ENCODE measurements at regions not wholly inside any gene's neighbourhood (a gene's known extent, or its start where the extent isn't known, plus 50 kb on each side); places are given as distances from the start of the nearest gene placed in this dataset.

DNA sequence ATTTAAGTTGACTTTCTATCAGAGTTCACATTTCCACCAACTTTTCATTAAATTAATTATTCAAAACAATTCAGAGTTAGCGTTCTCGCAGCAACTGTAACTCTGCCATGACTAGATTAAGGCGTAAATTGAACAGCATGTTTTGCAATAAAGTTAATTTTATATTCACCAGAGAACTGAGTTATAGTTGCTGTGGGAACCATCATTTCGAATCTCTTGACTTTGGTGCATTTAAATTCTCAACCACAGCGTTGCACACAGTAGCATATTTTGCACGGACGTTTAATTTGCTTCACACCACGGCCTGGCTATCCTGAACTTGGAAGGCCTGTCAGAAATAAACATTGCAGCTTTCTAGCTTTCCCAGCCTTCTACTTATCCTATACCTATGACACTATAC lies 144.3 kb upstream of the WWC1 start:
- ATAC-seq (ENCODE audit: low read depth in 2 of 2) (no peak), DNase-seq (no peak)
- Histone ChIP-seq H3K9me3 (ENCODE audit: control insufficient read depth in 2 of 2, low read length in 2 of 2) (no peaks in the 10 kb centered on the region), H3K4me1 (ENCODE audit: control insufficient read depth, insufficient read depth, low read length, poor library complexity, severe bottlenecking) (no peaks in the 10 kb centered on the region), H3K36me3 (ENCODE audit: control insufficient read depth, insufficient read depth, low read length) (no peaks in the 10 kb centered on the region), H3K27me3 (ENCODE audit: control insufficient read depth, insufficient read depth, low read length) (no peaks in the 10 kb centered on the region), H3K4me3 (ENCODE audit: low read depth, low read length) (no peak overlapping the region), H3K27ac (ENCODE audit: insufficient read depth, low read length, poor library complexity, severe bottlenecking) (no peak overlapping the region)
- no peaks in the 10 kb centered on the region for H3K27me3 Mint-ChIP-seq
- no peak overlapping the region for H3K4me3 Mint-ChIP-seq
- no peaks in the 10 kb centered on the region for H3K36me3 Mint-ChIP-seq
- no peak overlapping the region for H3K27ac Mint-ChIP-seq
- H3K9me3 Mint-ChIP-seq, result peaks cover 0 to 2% (median 0%) of the 10 kb centered on the region in 7 donors
- H3K4me1 Mint-ChIP-seq, result no peaks in the 10 kb centered on the region

DNA sequence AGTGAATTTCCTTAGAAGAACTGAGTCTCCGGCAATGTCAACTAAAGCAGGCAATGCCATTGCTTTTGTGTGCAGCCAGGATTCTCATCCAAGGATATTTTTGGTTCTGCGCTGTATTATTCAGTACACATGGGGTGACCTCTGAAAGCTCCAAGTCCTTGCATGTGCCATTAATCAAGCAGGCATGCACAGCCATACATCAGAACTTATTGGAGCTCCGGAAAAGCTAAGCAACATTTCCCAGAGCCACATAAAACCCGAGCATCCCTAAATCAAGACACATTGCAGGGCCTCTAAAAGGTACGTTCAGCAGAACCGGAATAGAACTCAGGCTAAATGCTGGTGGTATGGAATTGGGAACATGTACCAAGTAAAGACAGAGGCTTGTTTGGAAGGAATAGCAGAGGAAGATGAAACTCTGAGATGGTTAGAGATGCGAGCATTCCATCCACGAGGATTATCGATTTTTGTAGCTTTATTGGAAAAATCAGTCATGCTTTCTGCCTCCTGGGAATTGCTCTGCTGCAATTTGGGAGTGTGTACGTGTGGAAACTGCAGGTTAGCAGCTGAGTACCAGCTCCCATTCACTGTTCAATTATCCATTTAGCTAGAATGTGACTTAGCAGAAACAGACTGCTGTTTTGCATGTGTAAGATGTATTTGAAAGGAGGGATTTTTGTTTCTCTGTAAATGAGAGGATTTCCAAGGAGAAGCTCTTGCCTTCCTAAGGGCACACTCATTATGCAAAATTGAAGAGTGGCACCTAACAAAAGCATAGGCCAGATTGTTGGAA lies 143.7 kb upstream of the WWC1 start:
- no peaks in the 10 kb centered on the region for H3K4me1 Mint-ChIP-seq
- H3K4me1 ChIP-seq (ENCODE audit: control insufficient read depth, insufficient read depth, low read length, poor library complexity, severe bottlenecking), result no peaks in the 10 kb centered on the region
- H3K9me3 ChIP-seq (ENCODE audit: control insufficient read depth in 2 of 2, low read length in 2 of 2), result no peaks in the 10 kb centered on the region
- no peak for DNase-seq
- H3K27me3 Mint-ChIP-seq, result no peaks in the 10 kb centered on the region
- no peaks in the 10 kb centered on the region for H3K36me3 ChIP-seq (ENCODE audit: control insufficient read depth, insufficient read depth, low read length)
- no peaks in the 10 kb centered on the region for H3K27me3 ChIP-seq (ENCODE audit: control insufficient read depth, insufficient read depth, low read length)
- no peak overlapping the region for H3K4me3 Mint-ChIP-seq
- peaks cover 0 to 2% (median 0%) of the 10 kb centered on the region in 7 donors for H3K9me3 Mint-ChIP-seq
- H3K27ac ChIP-seq (ENCODE audit: insufficient read depth, low read length, poor library complexity, severe bottlenecking), result no peak overlapping the region
- no peak overlapping the region for H3K27ac Mint-ChIP-seq
- ATAC-seq (ENCODE audit: low read depth in 2 of 2), result no peak
- no peaks in the 10 kb centered on the region for H3K36me3 Mint-ChIP-seq
- H3K4me3 ChIP-seq (ENCODE audit: low read depth, low read length), result no peak overlapping the region

GRCh38 chr5:168151041-168151440 lies 140.4 kb upstream of the WWC1 start:
- no peak for DNase-seq
- Mint-ChIP-seq H3K27ac (no peak overlapping the region), H3K4me3 (no peak overlapping the region), H3K4me1 (no peaks in the 10 kb centered on the region), H3K36me3 (no peaks in the 10 kb centered on the region), H3K9me3 (peaks cover 0 to 5% (median 0%) of the 10 kb centered on the region in 7 donors), H3K27me3 (no peaks in the 10 kb centered on the region)
- Histone ChIP-seq H3K4me1 (ENCODE audit: control insufficient read depth, insufficient read depth, low read length, poor library complexity, severe bottlenecking) (no peaks in the 10 kb centered on the region), H3K9me3 (ENCODE audit: control insufficient read depth in 2 of 2, low read length in 2 of 2) (no peaks in the 10 kb centered on the region), H3K36me3 (ENCODE audit: control insufficient read depth, insufficient read depth, low read length) (no peaks in the 10 kb centered on the region), H3K27me3 (ENCODE audit: control insufficient read depth, insufficient read depth, low read length) (no peaks in the 10 kb centered on the region), H3K4me3 (ENCODE audit: low read depth, low read length) (no peak overlapping the region), H3K27ac (ENCODE audit: insufficient read depth, low read length, poor library complexity, severe bottlenecking) (no peak overlapping the region)
- ATAC-seq (ENCODE audit: low read depth in 2 of 2), result no peak

DNA sequence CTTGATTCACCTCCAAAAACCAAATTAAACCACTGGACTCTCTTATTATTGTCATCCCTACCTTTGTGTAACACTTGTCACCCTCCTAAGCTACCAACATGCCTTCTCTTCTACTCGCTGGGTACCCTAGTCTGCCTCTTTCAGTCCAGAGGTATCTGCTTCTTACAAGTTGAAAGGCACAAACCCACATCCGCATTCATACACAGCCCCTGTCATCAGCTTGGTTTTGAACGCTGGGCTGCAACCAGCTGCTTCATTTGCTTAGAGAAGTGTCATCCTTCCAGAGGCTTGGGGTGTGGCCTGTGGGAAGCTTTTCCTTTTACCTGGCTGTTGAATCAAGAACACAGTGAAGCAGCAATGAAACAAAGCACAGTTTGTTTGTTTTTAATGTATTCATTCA lies 138.8 kb upstream of the WWC1 start:
- H3K9me3 ChIP-seq (ENCODE audit: control insufficient read depth in 2 of 2, low read length in 2 of 2), result no peaks in the 10 kb centered on the region
- H3K4me1 Mint-ChIP-seq, result no peaks in the 10 kb centered on the region
- no peaks in the 10 kb centered on the region for H3K36me3 ChIP-seq (ENCODE audit: control insufficient read depth, insufficient read depth, low read length)
- DNase-seq (peak in 1 of 3 donors; percentile 9), ATAC-seq (ENCODE audit: low read depth in 2 of 2) (no peak)
- no peak overlapping the region for H3K4me3 ChIP-seq (ENCODE audit: low read depth, low read length)
- no peaks in the 10 kb centered on the region for H3K27me3 Mint-ChIP-seq
- H3K4me3 Mint-ChIP-seq, result no peak overlapping the region
- no peaks in the 10 kb centered on the region for H3K4me1 ChIP-seq (ENCODE audit: control insufficient read depth, insufficient read depth, low read length, poor library complexity, severe bottlenecking)
- H3K9me3 Mint-ChIP-seq, result peaks cover 0 to 7% (median 0%) of the 10 kb centered on the region in 7 donors
- no peaks in the 10 kb centered on the region for H3K27me3 ChIP-seq (ENCODE audit: control insufficient read depth, insufficient read depth, low read length)
- H3K27ac ChIP-seq (ENCODE audit: insufficient read depth, low read length, poor library complexity, severe bottlenecking), result no peak overlapping the region
- no peak overlapping the region for H3K27ac Mint-ChIP-seq
- H3K36me3 Mint-ChIP-seq, result no peaks in the 10 kb centered on the region

GRCh38 chr5:168153263-168153875 lies 138.1 kb upstream of the WWC1 start:
- Histone ChIP-seq H3K9me3 (ENCODE audit: control insufficient read depth in 2 of 2, low read length in 2 of 2) (no peaks in the 10 kb centered on the region), H3K4me3 (ENCODE audit: low read depth, low read length) (no peak overlapping the region), H3K36me3 (ENCODE audit: control insufficient read depth, insufficient read depth, low read length) (no peaks in the 10 kb centered on the region), H3K4me1 (ENCODE audit: control insufficient read depth, insufficient read depth, low read length, poor library complexity, severe bottlenecking) (no peaks in the 10 kb centered on the region), H3K27me3 (ENCODE audit: control insufficient read depth, insufficient read depth, low read length) (no peaks in the 10 kb centered on the region), H3K27ac (ENCODE audit: insufficient read depth, low read length, poor library complexity, severe bottlenecking) (no peak overlapping the region)
- no peaks in the 10 kb centered on the region for H3K36me3 Mint-ChIP-seq
- H3K27ac Mint-ChIP-seq, result peak overlapping the region in 1 of 3 donors; percentile 50
- ATAC-seq (ENCODE audit: low read depth in 2 of 2) (no peak), DNase-seq (no peak)
- H3K9me3 Mint-ChIP-seq, result peaks cover 0 to 7% (median 0%) of the 10 kb centered on the region in 7 donors
- no peak overlapping the region for H3K4me3 Mint-ChIP-seq
- no peaks in the 10 kb centered on the region for H3K27me3 Mint-ChIP-seq
- no peaks in the 10 kb centered on the region for H3K4me1 Mint-ChIP-seq

DNA sequence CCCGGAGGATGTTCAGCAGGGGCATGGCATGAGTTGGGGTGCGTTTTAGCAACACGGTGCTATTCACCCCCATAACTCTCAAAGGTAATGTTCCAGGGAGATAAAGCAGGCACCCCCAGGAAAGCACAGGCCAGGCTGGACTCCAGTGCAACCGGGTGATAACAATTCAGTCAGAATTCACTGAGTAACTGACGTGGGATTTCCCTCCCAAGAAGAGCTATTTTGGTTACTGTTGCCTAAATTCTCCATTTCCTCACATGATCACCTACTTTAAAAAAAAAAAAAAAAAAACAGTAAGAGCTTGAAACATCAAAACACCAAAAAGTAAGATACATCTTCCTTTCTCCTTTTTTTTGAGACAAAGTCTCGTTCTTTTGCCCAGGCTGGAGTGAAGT lies 137.6 kb upstream of the WWC1 start:
- H3K27ac Mint-ChIP-seq, result no peak overlapping the region
- Histone ChIP-seq H3K27me3 (ENCODE audit: control insufficient read depth, insufficient read depth, low read length) (no peaks in the 10 kb centered on the region), H3K36me3 (ENCODE audit: control insufficient read depth, insufficient read depth, low read length) (no peaks in the 10 kb centered on the region), H3K27ac (ENCODE audit: insufficient read depth, low read length, poor library complexity, severe bottlenecking) (no peak overlapping the region), H3K4me3 (ENCODE audit: low read depth, low read length) (no peak overlapping the region), H3K4me1 (ENCODE audit: control insufficient read depth, insufficient read depth, low read length, poor library complexity, severe bottlenecking) (no peaks in the 10 kb centered on the region), H3K9me3 (ENCODE audit: control insufficient read depth in 2 of 2, low read length in 2 of 2) (no peaks in the 10 kb centered on the region)
- peaks cover 0 to 7% (median 0%) of the 10 kb centered on the region in 7 donors for H3K9me3 Mint-ChIP-seq
- H3K4me3 Mint-ChIP-seq, result no peak overlapping the region
- H3K36me3 Mint-ChIP-seq, result no peaks in the 10 kb centered on the region
- H3K27me3 Mint-ChIP-seq, result no peaks in the 10 kb centered on the region
- H3K4me1 Mint-ChIP-seq, result no peaks in the 10 kb centered on the region
- DNase-seq (no peak), ATAC-seq (ENCODE audit: low read depth in 2 of 2) (no peak)

DNA sequence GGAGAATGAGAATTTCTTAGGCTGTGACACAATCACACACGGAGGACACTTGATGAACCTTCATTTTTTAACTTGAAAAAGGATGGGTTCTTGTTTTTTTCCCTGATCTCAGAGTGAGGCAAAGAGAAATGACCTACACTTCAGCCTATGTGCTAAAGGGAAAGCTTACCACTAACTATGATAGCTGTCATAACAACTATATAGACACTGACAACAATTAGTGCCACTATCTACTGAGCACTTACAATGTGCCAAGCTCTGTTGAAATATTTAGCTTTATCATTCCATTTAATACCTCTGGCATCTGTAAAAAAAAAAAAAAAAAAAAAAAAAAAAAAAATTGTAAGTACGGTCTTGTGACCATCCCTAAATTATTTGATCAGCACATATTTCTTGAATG lies 135.9 kb upstream of the WWC1 start:
- H3K36me3 Mint-ChIP-seq, result no peaks in the 10 kb centered on the region
- H3K27ac ChIP-seq (ENCODE audit: insufficient read depth, low read length, poor library complexity, severe bottlenecking), result no peak overlapping the region
- no peaks in the 10 kb centered on the region for H3K27me3 ChIP-seq (ENCODE audit: control insufficient read depth, insufficient read depth, low read length)
- ATAC-seq (ENCODE audit: low read depth in 2 of 2), result no peak
- H3K27ac Mint-ChIP-seq, result no peak overlapping the region
- no peaks in the 10 kb centered on the region for H3K27me3 Mint-ChIP-seq
- DNase-seq, result no peak
- no peak overlapping the region for H3K4me3 ChIP-seq (ENCODE audit: low read depth, low read length)
- H3K4me1 ChIP-seq (ENCODE audit: control insufficient read depth, insufficient read depth, low read length, poor library complexity, severe bottlenecking), result no peaks in the 10 kb centered on the region
- H3K9me3 ChIP-seq (ENCODE audit: control insufficient read depth in 2 of 2, low read length in 2 of 2), result no peaks in the 10 kb centered on the region
- H3K4me3 Mint-ChIP-seq, result no peak overlapping the region
- H3K4me1 Mint-ChIP-seq, result no peaks in the 10 kb centered on the region
- H3K9me3 Mint-ChIP-seq, result peaks cover 0 to 4% (median 0%) of the 10 kb centered on the region in 7 donors
- H3K36me3 ChIP-seq (ENCODE audit: control insufficient read depth, insufficient read depth, low read length), result no peaks in the 10 kb centered on the region

DNA sequence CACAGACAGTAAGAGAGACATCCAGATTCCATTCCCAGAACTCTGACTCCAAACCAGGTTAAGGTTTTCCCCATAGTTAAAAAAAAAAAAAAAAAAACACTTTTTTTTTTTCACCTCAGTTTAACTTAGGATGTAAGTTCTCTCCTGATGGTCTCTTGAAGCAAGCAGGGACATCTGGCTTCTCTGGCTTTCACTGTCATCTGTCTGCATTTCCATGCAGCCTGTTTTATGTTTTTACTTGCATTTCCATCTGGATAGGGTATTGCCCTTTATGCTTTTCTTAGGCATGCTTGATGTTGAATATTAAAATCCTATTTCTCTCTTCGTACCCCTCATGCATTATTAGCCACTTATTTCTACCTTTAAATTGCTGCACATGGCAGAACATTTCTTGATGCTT lies 135.3 kb upstream of the WWC1 start:
- Histone ChIP-seq H3K4me1 (ENCODE audit: control insufficient read depth, insufficient read depth, low read length, poor library complexity, severe bottlenecking) (no peaks in the 10 kb centered on the region), H3K27me3 (ENCODE audit: control insufficient read depth, insufficient read depth, low read length) (no peaks in the 10 kb centered on the region), H3K36me3 (ENCODE audit: control insufficient read depth, insufficient read depth, low read length) (no peaks in the 10 kb centered on the region), H3K27ac (ENCODE audit: insufficient read depth, low read length, poor library complexity, severe bottlenecking) (no peak overlapping the region), H3K9me3 (ENCODE audit: control insufficient read depth in 2 of 2, low read length in 2 of 2) (no peaks in the 10 kb centered on the region), H3K4me3 (ENCODE audit: low read depth, low read length) (no peak overlapping the region)
- H3K27ac Mint-ChIP-seq, result no peak overlapping the region
- DNase-seq, result no peak
- no peaks in the 10 kb centered on the region for H3K27me3 Mint-ChIP-seq
- H3K36me3 Mint-ChIP-seq, result no peaks in the 10 kb centered on the region
- peaks cover 0 to 4% (median 0%) of the 10 kb centered on the region in 7 donors for H3K9me3 Mint-ChIP-seq
- no peaks in the 10 kb centered on the region for H3K4me1 Mint-ChIP-seq
- H3K4me3 Mint-ChIP-seq, result no peak overlapping the region
- ATAC-seq (ENCODE audit: low read depth in 2 of 2), result no peak
